Activated CD4-positive, alpha-beta T cell treated with anti-CD3 and anti-CD28 coated beads, Interleukin-2, amount 50 U/mL, for 4 hours (primary cell): ENCODE measurements at regions not wholly inside any gene's neighbourhood (a gene's known extent, or its start where the extent isn't known, plus 50 kb on each side); places are given as distances from the start of the nearest gene placed in this dataset.
A peak's percentile ranks its signal among the peaks of the same experiment; 100 is the strongest.

ENCODE experiments used
- DNase-seq, 2 experiments: peaks; one replicate each; pipeline ENCODE4 v3.0.0-alpha.2; 2020

- DNase-seq, result peak; percentile 23 to 27
These were observed 51.6 kb upstream of the SRP54 start for GRCh38 chr14:34931206-34931605.

GRCh38 chr14:34930591-34931091 is 52.2 kb upstream of the SRP54 start:
- DNase-seq, result no peak

GRCh38 chr14:34926552-34926951 is 51.4 kb upstream of the BAZ1A start:
- DNase-seq, result no peak
